Natural killer cell (primary cell): ENCODE measurements at regions not wholly inside any gene's neighbourhood (a gene's known extent, or its start where the extent isn't known, plus 50 kb on each side); places are given as distances from the start of the nearest gene placed in this dataset.

ENCODE experiments used
- ATAC-seq, 3 donors: fragments of 150-1000 bp in 2 of 3; fragments of 200-7000 bp in 1 of 3; cut with Tn5 transposase; 1 replicate in 1 of 3; 2 replicates in 2 of 3; pipeline ENCODE4 v1.10.0; 2021; ENCODE audit warnings: mild to moderate bottlenecking in 2 of 3, moderate library complexity in 2 of 3
- DNase-seq, 2 donors: peaks; one replicate each; pipeline versions ENCODE4 v3.0.0 to v3.0.0-alpha.2; 2013 to 2021; ENCODE audit warnings: mixed read lengths in 1 of 2
- H3K27ac ChIP-seq: one replicate; pipeline ENCODE4 v1.5.1; 2013; ENCODE audit warnings: mild to moderate bottlenecking, low read length
- H3K27me3 ChIP-seq: one replicate; pipeline ENCODE4 v1.6.1; 2013; ENCODE audit warnings: low read length; ENCODE audit not compliant: control insufficient read depth, insufficient read depth
- H3K36me3 ChIP-seq: one replicate; pipeline ENCODE4 v1.6.1; 2013; ENCODE audit warnings: low read length; ENCODE audit not compliant: control insufficient read depth, insufficient read depth
- H3K4me1 ChIP-seq: one replicate; pipeline ENCODE4 v1.6.1; 2013; ENCODE audit warnings: low read length; ENCODE audit not compliant: control insufficient read depth, insufficient read depth
- H3K4me3 ChIP-seq: one replicate; pipeline ENCODE4 v1.5.1; 2013; ENCODE audit warnings: low read length
- H3K9me3 ChIP-seq: one replicate; pipeline ENCODE4 v1.6.1; 2013; ENCODE audit warnings: low read length; ENCODE audit not compliant: control insufficient read depth, insufficient read depth
- H3K27ac Mint-ChIP-seq, 2 donors: one replicate each; pipeline ENCODE4 v1.8.0; 2022; ENCODE audit warnings: mild to moderate bottlenecking in 2 of 2, mixed read lengths in 2 of 2, moderate library complexity in 1 of 2
- H3K27me3 Mint-ChIP-seq, 2 donors: one replicate each; pipeline ENCODE4 v1.8.0; 2022; ENCODE audit warnings: low read depth in 2 of 2, mixed read lengths in 2 of 2
- H3K36me3 Mint-ChIP-seq: one replicate; pipeline ENCODE4 v1.8.0; 2022; ENCODE audit warnings: mixed read lengths
- H3K4me1 Mint-ChIP-seq, 2 donors: one replicate each; pipeline ENCODE4 v1.8.0; 2022; ENCODE audit warnings: mixed read lengths in 2 of 2
- H3K4me3 Mint-ChIP-seq: one replicate; pipeline ENCODE4 v1.8.0; 2022; ENCODE audit warnings: mild to moderate bottlenecking, moderate library complexity, mixed read lengths
- H3K9me3 Mint-ChIP-seq, 2 donors: one replicate each; pipeline ENCODE4 v1.8.0; 2022; ENCODE audit warnings: mixed read lengths in 2 of 2
- CTCF ChIP-seq: fragments of 200-600 bp; IDR thresholded peaks from one replicate; pipeline ENCODE4 v1.8.0; 2022; ENCODE audit warnings: antibody characterized with exemption
- WGBS: methylation state at CpG from one replicate; pipeline ENCODE4 v1.1.7; 2013; ENCODE audit warnings: missing lambda C conversion rate; ENCODE audit not compliant: insufficient coverage; 5-methylcytosine and 5-hydroxymethylcytosine counted together
- intact Hi-C: fragments of 100-400 bp; cut with micrococcal nuclease; formaldehyde crosslinking; loops from one replicate; pipeline ENCODE4 v1.14.2; 2022

GRCh38 chr15:60065951-60066350, 61.8 kb downstream of the FOXB1 start:
- peaks cover 6% of the 10 kb centered on the region for H3K9me3 ChIP-seq
- no peaks in the 10 kb centered on the region for H3K27me3 ChIP-seq
- DNase-seq, result no peak
- H3K4me1 ChIP-seq, result no peaks in the 10 kb centered on the region
- intact Hi-C loops, result no loop called here
- whole genome bisulfite sequencing, result 75% methylated on average over 7 of the region's 7 CpGs
- Mint-ChIP-seq H3K9me3 (peaks cover 8 to 11% of the 10 kb centered on the region in 2 donors), H3K4me3 (no peak overlapping the region), H3K27ac (no peak overlapping the region), H3K4me1 (no peaks in the 10 kb centered on the region), H3K36me3 (peaks cover 10% of the 10 kb centered on the region), H3K27me3 (peaks cover 11 to 30% of the 10 kb centered on the region in 2 donors)
- ATAC-seq, result no peak
- no peak for TF ChIP-seq CTCF
- H3K36me3 ChIP-seq, result no peaks in the 10 kb centered on the region
- H3K27ac ChIP-seq, result no peak overlapping the region
- no peak overlapping the region for H3K4me3 ChIP-seq

GRCh38 chr15:60070838-60071493, 66.9 kb downstream of the FOXB1 start:
- Histone ChIP-seq H3K36me3 (no peaks in the 10 kb centered on the region), H3K4me3 (no peak overlapping the region), H3K27ac (no peak overlapping the region), H3K4me1 (no peaks in the 10 kb centered on the region), H3K9me3 (no peaks in the 10 kb centered on the region), H3K27me3 (no peaks in the 10 kb centered on the region)
- DNase-seq (no peak), ATAC-seq (no peak)
- intact Hi-C loops, result no loop called here
- Mint-ChIP-seq H3K27me3 (peaks cover 3 to 14% of the 10 kb centered on the region in 2 donors), H3K27ac (no peak overlapping the region), H3K36me3 (no peaks in the 10 kb centered on the region), H3K4me1 (no peaks in the 10 kb centered on the region), H3K9me3 (no peaks in the 10 kb centered on the region), H3K4me3 (no peak overlapping the region)
- TF ChIP-seq CTCF, result no peak
- WGBS, result 88% methylated on average over 8 of the region's 8 CpGs

- ATAC-seq, result no peak
- Mint-ChIP-seq H3K4me1 (no peaks in the 10 kb centered on the region), H3K36me3 (no peaks in the 10 kb centered on the region), H3K27ac (no peak overlapping the region), H3K9me3 (no peaks in the 10 kb centered on the region), H3K4me3 (no peak overlapping the region), H3K27me3 (peaks cover 0 to 10% of the 10 kb centered on the region in 2 donors)
- DNase-seq, result no peak
- intact Hi-C loops, result no loop called here
- Histone ChIP-seq H3K36me3 (no peaks in the 10 kb centered on the region), H3K27me3 (no peaks in the 10 kb centered on the region), H3K27ac (no peak overlapping the region), H3K9me3 (no peaks in the 10 kb centered on the region), H3K4me3 (no peak overlapping the region), H3K4me1 (no peaks in the 10 kb centered on the region)
- TF ChIP-seq CTCF, result no peak
- 81% methylated on average over 5 of the region's 5 CpGs for WGBS
Observed at GRCh38 chr15:60072826-60073465, 68.8 kb downstream of the FOXB1 start.

- no peak overlapping the region for H3K4me3 Mint-ChIP-seq
- WGBS, result 92% methylated on average over 3 of the region's 3 CpGs
- Histone ChIP-seq H3K9me3 (no peaks in the 10 kb centered on the region), H3K4me1 (no peaks in the 10 kb centered on the region), H3K27me3 (no peaks in the 10 kb centered on the region), H3K27ac (no peak overlapping the region), H3K4me3 (no peak overlapping the region), H3K36me3 (no peaks in the 10 kb centered on the region)
- H3K27ac Mint-ChIP-seq, result no peak overlapping the region
- TF ChIP-seq CTCF, result no peak
- intact Hi-C loops, result no loop called here
- H3K27me3 Mint-ChIP-seq, result peaks cover 0 to 10% of the 10 kb centered on the region in 2 donors
- H3K4me1 Mint-ChIP-seq, result no peaks in the 10 kb centered on the region
- H3K36me3 Mint-ChIP-seq, result no peaks in the 10 kb centered on the region
- no peak for DNase-seq
- ATAC-seq, result no peak
- no peaks in the 10 kb centered on the region for H3K9me3 Mint-ChIP-seq
Observed at GRCh38 chr15:60073466-60073840, 69.3 kb downstream of the FOXB1 start.
